Hepatocyte (in vitro differentiated cells): ENCODE measurements at regions not wholly inside any gene's neighbourhood (a gene's known extent, or its start where the extent isn't known, plus 50 kb on each side); places are given as distances from the start of the nearest gene placed in this dataset.

Experiments
- EZH2 ChIP-seq: fragments of 200-600 bp; sonication (generic); IDR thresholded peaks from 2 replicates; pipeline ENCODE4 v1.6.1; 2016; ENCODE audit warnings: antibody characterized with exemption, mild to moderate bottlenecking, borderline replicate concordance
- EZH2phosphoT487 ChIP-seq: fragments of 200-600 bp; sonication (generic); IDR thresholded peaks from one replicate; pipeline ENCODE4 v1.6.1; 2018; ENCODE audit warnings: antibody characterized with exemption, mild to moderate bottlenecking, low read depth, moderate library complexity; ENCODE audit not compliant: unreplicated experiment, severe bottlenecking

DNA sequence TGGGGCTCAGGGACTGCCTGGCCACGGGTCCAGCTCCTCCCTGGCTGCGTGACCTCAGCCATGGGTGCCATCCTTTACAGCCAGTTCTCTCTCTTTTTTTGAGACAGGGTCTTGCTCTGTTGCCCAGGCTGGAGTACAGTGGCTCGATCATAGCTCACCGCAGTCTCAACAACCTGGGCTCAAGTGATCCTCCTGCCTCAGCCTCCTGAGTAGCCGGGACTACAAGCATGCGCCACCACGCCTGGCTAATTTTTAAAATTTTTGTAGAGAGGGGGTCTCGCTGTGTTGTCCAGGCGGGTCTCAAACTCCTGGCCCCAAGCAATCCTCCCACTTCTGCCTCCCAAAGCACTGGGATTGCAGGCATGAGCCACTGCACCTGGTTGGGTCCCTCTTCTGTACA is 75.4 kb downstream of the PTPRS start:
- TF ChIP-seq EZH2phosphoT487 (no peak), EZH2 (no peak)
